Epithelial cell of proximal tubule (primary cell): ENCODE measurements at regions not wholly inside any gene's neighbourhood (a gene's known extent, or its start where the extent isn't known, plus 50 kb on each side); places are given as distances from the start of the nearest gene placed in this dataset.

ENCODE experiments used
- DNase-seq: peaks from one replicate; pipeline ENCODE4 v3.0.0-alpha.2; 2011; ENCODE audit warnings: low read depth
- H3K4me3 ChIP-seq: 2 replicates; pipeline ENCODE4 v1.5.1; 2011; ENCODE audit warnings: low read depth, mild to moderate bottlenecking, low read length
- TF ChIP-seq, protein P1 (sequence below): conservative IDR thresholded peaks from 2 replicates; pipeline ENCODE4 v1.5.1; 2012; ENCODE audit warnings: low read depth, mild to moderate bottlenecking, low read length

DNA sequence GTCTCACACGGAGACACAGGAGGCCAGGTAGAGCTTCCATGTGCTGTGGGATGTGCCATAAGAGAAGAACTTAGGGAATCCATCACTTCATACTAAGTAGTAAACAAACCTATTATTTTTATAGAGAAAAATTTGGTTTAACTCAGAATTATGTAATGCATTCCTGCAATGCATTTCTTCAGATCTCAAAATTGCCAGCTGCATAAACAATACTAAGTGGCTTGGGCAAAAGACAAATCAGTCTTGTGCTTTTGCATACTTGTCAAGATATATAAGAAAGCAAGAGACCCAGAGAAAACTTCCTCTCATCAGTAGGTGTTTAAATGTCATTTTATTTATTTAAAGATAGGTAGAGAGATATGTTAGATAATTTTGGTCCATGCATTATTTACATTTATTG is 382.1 kb upstream of the CTSO start:
- no peak for DNase-seq
- H3K4me3 ChIP-seq: no peak overlapping the region
- TF ChIP-seq, protein P1, sequence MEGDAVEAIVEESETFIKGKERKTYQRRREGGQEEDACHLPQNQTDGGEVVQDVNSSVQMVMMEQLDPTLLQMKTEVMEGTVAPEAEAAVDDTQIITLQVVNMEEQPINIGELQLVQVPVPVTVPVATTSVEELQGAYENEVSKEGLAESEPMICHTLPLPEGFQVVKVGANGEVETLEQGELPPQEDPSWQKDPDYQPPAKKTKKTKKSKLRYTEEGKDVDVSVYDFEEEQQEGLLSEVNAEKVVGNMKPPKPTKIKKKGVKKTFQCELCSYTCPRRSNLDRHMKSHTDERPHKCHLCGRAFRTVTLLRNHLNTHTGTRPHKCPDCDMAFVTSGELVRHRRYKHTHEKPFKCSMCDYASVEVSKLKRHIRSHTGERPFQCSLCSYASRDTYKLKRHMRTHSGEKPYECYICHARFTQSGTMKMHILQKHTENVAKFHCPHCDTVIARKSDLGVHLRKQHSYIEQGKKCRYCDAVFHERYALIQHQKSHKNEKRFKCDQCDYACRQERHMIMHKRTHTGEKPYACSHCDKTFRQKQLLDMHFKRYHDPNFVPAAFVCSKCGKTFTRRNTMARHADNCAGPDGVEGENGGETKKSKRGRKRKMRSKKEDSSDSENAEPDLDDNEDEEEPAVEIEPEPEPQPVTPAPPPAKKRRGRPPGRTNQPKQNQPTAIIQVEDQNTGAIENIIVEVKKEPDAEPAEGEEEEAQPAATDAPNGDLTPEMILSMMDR: no peak

DNA sequence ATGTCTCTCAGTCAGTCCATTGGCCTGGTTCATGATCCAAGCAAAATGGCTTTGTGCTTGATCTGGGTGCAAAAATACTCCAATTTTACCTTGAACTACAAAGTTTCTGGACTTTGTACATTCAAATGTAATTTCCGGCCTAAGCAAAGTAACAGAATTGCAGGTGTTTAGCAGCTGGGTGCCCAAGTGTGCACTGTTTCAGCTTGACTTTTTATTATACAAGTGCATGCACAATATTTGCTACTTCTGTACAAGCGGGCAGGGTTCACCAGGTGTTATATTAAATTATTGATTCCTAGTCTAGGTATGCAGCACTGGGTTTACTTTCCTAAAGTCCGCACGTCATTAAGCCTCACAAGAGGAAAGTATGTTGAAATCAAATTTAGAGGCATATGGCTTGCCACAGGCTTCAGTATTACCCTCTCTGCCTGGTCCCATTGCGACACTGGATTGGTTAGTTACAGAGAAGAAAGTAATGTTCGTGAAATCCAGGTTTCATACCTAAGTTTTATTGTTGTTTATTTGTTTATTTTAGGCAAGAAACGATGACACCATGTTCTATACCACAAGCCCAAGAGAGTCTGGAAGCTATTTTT is 376.9 kb upstream of the CTSO start:
- H3K4me3 ChIP-seq: no peak overlapping the region
- TF ChIP-seq, protein P1: no peak
- no peak for DNase-seq

DNA sequence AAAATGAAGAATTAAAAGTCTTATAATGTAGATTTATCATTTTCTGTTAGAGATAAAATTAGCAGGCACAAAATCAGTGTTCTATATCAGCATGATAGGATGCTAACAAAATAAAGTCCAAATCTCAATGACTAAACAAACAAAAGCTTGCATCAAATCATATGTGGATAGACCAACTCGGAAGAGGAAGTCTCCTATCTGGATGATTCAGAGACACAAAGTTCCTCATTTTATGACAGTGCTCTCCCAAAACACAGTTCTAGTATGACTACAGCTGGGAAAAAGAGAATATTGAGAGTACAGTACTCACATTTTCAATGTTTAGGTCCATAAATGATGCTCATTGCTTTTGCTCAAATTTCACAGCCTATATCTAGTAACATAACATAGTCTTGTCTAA is 376.1 kb upstream of the CTSO start:
- no peak for DNase-seq
- no peak overlapping the region for H3K4me3 ChIP-seq
- TF ChIP-seq, protein P1: no peak

DNA sequence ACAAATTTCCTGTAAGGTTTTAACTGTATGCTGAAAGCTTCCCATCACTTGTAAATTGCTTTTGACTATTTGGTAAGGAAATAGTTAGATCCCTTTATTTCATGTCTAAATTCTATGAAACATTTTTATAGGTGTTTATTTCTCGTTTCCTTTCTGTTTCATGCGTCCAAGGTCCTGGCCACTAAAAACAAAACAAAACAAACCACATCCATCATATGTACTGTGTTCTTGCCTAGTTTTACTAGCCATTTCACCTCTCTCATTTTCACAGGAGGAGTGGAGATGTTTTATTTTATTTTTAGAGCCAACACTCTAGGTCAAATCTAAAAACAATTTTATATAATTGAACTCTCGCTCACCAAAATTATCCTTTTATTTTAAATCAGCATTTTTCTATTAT is 375.2 kb upstream of the CTSO start:
- TF ChIP-seq, protein P1: no peak
- no peak for DNase-seq
- no peak overlapping the region for H3K4me3 ChIP-seq

- H3K4me3 ChIP-seq: no peak overlapping the region
- no peak for DNase-seq
- TF ChIP-seq, protein P1: no peak
Observed at GRCh38 chr4:156326246-156326645, 372.6 kb upstream of the CTSO start.

- TF ChIP-seq, protein P1: no peak
- peak; percentile 71 for DNase-seq
- no peak overlapping the region for H3K4me3 ChIP-seq
Observed at GRCh38 chr4:156322592-156322991, 368.9 kb upstream of the CTSO start.

DNA sequence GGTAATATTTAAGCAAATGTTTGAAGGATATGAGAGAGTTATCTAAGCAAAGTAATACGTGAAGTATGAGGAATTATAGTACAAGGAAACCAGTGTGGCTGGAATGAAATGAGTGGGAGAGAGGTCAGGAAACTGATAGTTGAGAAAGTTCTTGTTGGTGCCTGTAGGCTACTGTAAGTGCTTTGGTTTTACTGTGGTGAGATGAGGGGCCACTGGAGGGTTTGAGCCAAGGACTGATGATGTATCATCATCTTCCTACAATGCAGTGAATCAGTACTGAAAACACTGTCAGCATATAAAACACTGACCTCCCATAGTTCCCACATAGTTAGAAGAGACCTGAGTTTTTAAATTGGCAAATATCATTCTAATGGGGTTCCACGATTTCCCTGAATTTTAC is 367.5 kb upstream of the CTSO start:
- TF ChIP-seq, protein P1: no peak
- DNase-seq: no peak
- H3K4me3 ChIP-seq: no peak overlapping the region
